Testis (tissue), 2 donors: ENCODE measurements at regions not wholly inside any gene's neighbourhood (a gene's known extent, or its start where the extent isn't known, plus 50 kb on each side); places are given as distances from the start of the nearest gene placed in this dataset.

ENCODE experiments used
- CTCF ChIP-seq, 3 experiments: fragments of 450-650 bp in 2 of 3; fragments of 200-600 bp in 1 of 3; sonication (generic) in 1 of 3; IDR thresholded peaks; one replicate each; pipeline ENCODE4 v1.5.1; 2016 to 2019; ENCODE audit warnings: antibody characterized with exemption in 3 of 3, mild to moderate bottlenecking in 2 of 3, moderate library complexity in 1 of 3
- POLR2A ChIP-seq: fragments of 450-650 bp; IDR thresholded peaks from one replicate; pipeline ENCODE4 v1.6.1; 2017; ENCODE audit warnings: antibody characterized with exemption, mild to moderate bottlenecking, moderate library complexity

GRCh38 chr4:138414202-138414601, 172.1 kb upstream of the SLC7A11 start:
- TF ChIP-seq CTCF (IDR thresholded peaks at IDR 0.05) (no peak), POLR2A (no peak)
